ENCODE measurements at regions not wholly inside any gene's neighbourhood (a gene's known extent, or its start where the extent isn't known, plus 50 kb on each side); places are given as distances from the start of the nearest gene placed in this dataset.

DNA sequence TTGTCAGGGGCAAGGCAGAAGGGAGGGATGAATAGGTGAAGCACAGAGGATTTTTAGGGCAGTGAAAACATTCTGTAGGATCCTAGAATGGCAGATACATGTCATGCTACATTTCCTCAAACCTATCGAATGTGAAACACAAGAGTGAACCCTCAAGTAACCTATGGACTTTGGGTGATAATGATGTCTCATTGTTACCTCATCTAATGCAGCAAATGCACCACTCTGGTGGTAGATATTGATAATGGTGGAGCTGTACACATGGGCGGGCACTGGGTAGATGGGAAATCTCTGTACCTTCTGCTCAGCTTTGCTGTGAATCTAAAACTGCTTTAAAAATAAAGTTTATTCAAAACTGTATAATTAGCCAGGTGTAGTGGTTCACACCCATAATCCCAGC, 95.2 kb upstream of the NCK2 start:
- DNase-seq: no peak

DNA sequence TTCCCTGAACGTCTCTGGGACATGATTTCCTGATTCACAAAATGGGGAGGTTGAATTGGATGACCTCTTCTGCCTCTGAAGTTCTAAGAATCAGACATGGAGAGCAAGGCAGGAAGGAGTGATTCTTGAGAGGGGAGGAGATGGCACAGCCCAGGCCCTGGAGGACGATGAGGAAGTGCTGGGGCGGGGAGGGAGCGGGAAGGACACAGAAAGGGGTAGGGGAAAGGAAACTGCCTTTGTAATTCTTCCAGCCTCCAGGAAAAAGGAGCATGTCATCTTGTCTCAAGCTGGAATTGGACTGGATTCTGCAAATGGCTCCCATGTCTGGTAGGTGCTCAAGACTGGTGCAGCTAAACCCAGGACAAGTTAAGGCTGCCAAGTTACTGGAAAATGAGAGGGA, 97.0 kb upstream of the NCK2 start:
- DNase-seq: no peak

DNA sequence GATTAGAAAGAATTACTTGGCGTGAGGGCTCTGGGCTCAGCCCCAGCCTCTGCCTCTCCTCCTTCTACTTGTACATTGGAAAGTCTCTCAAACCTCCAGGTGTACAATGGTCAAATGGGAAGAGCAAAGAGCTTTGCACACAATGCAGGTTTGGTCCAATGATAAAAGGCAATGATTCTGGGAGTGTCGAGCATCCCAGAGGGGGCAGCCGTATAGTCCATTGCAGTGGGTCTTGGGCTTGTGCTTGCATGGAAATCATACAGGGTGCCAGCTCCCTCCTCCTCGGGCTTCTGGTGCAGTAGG, 98.0 kb upstream of the NCK2 start:
- no peak for DNase-seq

DNA sequence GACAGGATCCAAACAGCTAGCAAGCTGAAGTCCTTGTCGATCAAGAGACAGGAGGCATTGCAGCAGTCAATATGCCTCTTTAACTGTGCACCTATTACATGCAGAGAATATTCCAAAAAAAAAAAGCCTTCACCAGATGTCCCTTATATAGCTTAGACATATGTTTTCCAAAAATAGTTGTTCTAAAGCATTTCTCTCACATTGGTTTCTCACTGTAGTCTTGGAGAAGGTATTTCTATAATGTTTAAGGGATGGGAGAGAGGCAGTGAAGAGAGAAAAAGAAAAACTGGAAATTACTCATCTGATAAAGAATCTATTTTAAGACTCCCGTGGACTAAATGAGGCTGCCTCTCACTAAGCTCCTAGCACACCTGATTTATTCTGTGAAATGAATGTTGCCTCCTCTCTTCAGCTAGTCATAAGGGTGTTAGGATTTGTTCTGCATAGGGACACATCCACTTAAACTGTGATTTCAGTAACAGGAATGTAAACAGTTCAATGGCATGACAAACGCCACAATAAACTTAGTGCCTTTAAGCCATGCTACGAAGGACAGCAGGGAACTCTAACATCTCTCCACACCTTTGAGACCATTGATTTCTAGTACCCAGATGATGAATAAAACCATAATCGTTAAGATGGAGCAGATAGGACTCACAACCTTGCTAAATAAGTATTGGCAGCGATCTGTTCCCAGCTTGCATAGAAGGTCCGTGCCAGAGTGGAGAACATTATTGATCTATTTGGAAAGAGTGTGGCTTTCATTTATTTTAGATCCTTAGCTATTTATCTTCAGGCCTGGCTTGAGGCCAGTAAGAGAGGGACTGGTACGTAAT, 98.6 kb upstream of the NCK2 start:
- no peak for DNase-seq

DNA sequence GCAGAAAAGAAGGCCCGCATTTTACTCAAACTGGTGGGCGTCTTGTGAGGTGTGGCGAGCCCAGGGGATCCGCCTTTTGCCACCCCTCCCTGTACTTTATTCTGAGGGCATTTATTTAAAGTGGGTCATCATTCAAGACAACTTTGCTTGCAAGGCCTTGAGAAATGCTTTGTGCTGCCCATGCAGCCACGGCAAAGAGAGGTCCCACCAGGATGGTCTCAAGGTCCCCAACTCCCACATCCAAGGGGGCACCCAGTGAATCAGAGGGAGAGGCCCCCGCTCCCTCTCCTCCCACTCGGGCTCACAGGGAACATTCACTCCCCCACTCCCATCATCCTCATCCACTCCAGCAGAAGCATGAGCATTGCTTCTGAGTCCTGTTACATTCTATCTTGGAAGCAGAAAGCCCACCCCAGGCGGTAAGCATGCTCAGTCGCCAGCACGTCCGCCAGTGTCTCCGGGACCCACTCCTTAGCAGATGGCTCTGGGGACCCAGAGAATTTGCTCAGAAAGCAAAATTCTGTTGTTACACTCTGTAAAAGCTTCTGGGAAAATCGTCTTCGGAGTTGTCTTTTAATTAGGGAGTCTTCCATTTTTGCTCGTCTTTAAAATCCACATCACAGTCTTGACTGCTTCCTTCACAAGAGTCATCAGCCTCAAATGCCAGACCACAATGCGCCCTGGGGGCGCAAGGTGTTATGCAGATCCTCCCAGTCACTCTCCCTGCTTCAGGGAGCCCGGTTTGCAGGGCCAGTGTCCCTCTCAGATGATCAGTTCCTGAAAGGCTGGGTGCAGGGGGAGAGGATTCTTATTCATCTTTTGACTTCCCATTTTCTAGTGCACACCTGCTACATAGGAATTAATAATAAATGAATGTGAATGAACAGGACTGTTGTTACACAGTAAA, 99.4 kb upstream of the NCK2 start:
- no peak for DNase-seq

DNA sequence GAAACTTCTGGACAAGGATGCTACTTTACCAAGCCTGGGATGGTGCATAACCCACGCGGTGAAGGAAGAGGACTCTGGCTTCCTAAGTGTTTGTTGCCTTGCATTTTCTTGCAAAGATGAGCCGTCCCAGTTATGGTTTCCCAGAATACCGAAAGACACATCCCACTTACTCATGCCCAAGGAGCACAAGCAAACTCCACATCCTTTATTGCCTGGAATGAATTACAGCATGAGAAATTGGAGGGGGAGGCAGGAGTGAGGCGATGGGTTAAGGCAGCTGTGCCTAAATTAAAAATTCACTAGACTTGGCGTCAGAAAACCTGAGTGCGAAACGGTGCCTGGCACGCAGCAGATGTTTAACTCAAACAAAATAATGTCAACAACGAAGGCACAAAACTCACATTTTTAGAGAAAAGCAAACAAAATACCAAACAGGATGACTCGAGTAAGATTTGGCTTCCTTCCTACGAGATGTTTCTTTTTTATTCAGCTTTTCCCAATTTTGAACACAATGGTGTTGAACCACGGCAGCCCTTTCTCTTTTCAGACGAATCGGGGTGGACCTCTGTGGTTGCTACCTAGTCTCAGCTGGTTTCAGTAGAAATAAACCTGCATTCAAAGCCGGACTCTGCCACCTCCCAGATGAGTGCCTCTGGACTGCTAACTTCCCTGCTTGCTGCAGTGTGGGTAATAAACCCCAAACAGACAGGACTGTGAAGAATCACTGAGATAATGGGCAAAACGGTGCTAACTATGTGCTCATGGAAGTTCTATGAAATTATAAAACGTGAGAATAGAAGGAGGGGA, 100.3 kb upstream of the NCK2 start:
- DNase-seq: peak; percentile 26

DNA sequence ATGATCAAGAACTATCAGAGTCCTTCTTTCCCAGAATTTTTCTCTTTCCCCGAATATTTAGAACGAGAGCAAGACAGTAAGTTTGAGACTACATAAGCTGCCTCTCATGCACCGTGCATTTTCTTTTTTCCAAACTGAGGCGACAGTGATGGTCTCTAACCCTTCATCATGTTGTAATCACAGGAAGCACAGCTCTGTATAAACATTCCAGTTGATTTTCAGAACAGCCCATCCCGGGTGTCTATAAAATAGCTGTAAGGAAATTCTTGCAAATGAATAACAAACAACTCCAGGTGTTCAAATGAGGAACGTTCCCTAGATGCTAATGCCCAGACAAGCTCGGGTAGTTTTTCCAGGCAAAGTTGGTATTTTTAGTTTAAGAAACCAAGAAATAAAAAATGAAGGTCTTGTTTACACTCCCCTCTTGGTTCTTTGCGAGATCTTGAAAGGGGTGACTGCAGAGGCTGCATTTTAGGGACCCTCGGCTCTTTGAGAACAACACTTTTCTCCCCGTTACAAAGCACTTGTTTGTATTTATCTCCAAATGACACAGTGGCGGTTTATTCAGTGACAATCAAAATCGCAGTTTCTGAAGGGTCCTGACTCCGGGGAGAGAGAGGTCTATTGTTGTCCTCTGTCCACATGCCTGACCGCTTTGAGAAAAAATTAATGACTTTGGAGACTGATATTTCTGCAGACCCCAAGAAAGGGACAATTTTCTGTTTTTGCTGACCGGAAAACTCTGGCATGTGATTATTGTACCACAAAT, 101.1 kb upstream of the NCK2 start:
- no peak for DNase-seq

DNA sequence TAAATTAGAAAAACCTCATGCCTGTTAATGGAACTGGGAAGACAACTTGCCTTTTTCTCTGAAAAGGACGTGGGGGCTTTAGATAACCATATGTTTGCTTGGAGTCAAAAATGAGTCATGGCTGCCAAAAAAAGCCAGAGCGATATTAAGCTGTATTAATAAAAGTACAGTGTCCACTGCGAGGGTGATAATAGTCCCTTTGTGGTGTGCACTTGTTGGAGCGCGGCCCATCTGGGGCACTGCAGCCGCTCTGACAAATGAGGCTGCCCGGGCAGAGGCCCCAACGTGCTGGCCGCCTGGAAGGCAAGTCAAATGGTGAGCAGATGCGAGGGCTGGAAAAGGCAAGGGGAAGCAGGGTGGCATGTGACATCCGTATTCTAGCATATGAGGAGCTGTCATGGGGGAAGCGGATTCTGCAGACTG, 103.3 kb upstream of the NCK2 start:
- DNase-seq: no peak

DNA sequence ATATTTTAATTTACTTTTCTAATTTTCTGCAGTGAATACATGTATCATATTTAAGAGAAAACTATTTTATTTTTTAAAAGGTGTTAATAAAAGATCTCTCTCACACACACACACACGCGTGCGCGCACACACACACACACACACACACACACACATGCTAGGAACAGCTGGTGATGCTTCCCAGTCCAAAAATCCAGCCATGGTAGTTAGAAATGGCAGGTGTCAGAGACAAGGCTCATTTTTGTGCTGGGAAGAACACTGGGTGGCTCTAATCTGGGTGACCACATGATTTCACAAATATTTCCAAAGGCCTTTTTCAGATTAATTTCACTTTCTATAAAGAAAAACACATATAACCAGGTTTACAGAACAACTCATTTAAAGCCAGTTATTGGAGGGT, 104.5 kb upstream of the NCK2 start:
- no peak for DNase-seq

DNA sequence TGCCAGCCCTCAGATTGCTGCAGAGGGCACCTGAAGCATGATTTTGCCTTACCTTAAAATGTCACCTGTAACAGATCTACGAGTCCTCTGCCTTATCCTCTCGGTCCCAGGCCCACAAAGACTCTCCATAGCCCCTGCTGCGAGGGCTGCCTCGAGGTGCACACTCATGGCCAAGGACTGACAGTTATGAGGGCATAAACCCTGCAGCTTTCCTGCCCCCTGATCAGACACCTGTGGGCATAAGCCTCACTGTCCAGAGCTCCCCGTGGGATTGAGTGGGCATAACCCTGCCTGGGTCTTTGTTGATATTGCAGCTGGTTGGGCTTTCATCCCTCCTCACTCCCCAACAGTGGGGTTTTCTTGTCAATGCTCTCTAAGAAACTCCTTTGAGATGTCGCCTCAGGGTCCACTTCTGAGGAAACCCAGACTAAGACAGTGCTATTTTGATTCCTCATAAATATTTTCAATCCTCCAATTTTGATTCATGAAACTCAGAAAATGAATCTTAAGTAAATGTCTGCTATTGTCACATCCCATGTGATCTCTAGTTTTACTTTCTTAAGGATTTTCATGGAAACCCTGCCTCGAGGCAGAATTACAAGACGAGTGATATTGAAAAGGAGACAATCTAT, 108.5 kb upstream of the NCK2 start:
- DNase-seq: no peak

DNA sequence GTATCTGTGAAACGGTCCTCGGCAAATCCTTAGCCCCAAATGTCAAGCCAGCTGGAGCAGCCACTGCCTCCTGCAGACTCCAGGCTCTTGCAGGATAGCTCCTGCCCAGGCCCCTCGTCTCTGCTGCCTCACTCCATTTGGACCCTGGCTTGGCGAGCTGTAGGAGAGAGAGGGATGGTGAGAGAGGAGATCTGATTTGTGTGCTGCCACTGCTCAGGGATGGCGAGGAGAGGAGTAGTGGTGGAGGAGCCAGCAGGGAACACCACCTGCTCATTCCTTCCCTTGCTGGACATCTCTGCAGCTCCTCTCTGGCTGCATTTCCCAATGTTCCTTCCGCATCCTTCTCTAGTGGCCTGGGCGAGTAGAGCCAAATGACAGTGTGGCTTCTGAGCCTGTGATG, 109.1 kb upstream of the NCK2 start:
- no peak for DNase-seq

DNA sequence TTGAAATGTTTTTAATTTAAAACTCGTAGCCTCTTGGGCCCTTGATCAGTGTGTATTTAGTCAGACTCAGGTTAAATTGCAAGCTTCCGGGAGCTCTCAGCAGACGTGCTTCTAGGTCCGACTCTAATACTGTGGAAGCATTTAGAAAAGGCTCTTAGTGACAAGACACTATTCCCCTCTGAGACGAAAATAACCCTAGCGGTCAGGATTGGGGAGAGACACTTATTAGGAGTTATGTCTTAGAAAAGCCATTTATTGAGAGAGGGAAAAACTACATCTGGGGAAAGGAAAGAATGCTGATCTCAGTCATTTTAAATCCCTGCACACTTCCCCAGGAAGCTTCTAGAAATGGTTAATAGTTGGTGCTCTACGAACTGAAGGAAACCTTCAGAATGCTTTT, 110.5 kb upstream of the NCK2 start:
- DNase-seq: no peak

DNA sequence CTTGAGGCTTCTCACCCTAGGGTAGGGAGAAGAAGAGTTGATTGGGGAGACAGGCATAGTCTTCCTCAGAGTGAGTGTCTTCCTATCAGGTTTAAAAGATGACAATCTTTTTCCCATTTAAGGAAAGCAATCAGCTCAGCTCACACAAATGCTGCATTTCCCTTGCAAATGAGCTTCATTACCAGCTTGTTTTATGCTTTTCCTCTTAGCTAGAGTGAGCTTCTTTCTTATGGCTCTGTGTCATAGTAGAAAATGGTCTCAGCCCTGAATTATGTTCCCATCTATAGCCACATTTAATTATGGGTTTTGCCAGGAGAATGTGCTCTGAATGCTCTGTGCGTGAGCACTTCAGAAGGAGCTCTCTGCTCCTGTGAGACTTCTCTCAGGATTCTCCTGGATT, 112.8 kb upstream of the NCK2 start:
- DNase-seq: no peak

DNA sequence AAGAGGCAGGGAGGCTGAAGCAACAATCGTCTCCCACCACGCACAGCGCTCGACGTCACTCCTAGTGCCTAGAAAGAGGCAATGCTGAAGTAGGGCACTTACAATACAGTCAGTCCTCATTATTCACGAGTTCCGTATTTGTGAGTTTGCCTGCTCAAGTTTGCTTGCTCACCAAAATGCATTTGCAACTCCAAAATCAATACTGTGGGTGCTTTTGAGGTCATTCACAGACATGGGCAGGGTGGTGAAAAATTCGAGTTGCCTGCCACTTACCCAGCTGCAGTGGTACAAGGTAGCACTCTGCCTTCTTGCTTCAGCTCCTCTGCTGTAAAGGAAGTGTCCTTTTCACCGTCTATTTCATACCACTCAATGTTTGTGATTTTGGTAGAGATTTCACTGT, 113.7 kb upstream of the NCK2 start:
- DNase-seq: no peak

DNA sequence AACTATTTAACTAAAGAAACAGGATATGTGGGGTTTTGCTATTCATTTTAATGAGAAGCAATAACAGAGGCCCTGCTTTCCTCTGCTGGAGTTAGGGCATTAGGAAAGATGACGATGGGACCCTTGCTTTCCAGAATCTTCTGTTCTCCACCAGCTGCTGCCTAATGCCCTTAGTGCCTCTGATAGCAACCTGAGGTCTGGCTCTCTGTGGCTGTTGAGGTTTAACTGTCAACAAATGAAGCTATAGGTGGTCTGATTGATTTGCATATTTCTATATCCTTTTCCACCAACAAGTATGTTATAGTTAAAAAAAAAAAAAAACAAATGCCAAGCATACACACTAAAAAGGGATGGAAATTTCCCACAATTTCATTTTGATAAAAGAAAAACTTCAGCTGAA, 115.1 kb upstream of the NCK2 start:
- no peak for DNase-seq

DNA sequence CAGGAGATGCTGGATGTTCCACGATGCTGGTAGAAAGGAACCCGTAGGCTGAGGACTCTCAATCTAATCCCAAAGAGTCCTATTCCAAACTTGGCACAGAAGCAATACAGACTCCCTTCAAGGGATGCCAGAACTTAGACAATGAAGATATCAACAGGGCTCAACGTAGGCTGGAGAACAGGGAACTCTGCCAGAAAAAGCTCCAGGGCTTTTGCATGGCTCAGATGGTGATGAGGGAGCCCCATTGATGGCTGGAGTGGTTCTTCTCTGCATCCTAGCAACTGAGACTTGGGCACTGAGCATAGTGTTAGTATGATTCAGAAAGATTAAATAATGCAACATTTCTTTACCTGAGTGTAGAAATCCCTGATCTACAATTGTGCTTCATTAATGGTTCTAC, 117.2 kb upstream of the NCK2 start:
- no peak for DNase-seq

DNA sequence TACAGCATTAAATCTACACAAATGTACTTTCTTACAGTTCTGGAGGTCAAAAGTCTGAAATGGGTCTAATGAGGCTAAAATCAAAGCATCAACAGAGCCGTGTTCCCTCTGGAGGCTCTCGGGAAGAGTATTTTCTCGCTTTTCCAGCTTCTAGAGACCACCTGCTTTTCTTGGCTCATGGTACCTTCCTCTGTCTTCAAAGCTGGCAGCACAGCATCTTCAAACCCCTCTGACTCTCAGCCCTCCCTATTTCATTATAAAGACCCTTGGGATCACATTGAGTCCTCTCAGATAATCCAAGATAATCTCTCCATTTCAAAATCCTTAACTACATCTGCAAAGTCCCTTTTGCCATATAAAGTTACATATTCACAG, 117.8 kb upstream of the NCK2 start:
- no peak for DNase-seq

DNA sequence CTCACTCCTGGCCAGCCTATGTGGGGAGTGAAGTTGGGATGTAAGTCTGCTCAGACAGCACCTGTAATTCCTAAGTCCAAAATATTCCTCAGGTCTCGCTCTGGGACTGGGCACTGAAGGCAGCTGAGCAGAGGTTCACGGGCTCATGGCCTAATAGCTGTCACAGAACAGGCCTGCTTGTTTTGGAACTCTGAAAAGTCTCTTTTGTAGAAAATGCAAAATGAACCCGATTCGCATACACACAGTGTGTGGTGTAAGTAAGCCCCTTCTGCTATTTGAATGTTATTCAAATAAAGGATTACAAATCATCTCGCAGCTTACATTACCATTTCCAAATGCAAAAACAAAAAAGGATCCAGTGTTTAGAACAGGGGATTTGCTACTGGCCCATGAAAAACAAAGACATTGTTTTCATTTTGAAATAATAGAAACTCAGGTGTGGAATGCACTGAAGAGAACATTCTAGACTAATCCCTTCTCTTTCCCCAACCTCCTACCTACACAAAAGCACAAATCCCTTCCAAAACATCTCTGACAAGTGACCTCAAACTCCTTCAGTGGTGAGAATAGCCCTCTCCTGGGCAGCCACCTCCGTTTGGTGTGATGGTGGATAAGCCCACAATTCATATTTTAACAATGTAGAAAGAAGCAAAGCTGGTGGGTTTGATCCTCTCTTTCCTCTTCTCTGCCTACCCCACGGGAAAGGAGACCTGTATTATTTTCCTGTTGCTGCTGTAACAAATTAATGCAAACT, 118.3 kb upstream of the NCK2 start:
- no peak for DNase-seq

DNA sequence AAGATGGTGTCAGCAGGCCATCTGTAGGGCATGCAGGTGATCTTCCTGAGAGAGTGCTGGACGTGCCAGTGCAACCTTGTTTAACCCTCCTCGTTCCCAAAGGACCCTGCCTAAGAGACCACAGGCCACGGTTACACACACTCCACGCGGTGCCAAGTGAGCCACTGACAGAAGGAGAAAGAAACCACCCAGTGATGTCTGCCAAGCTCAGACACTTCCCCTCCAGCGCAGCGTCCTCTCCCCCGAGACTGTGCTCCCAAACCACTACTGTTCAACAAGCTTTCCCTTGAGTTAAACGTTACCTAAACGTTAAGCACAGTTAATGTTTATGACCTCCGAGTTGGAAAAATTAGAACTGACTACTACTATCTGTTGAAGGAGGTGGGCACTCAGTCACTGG, 119.1 kb upstream of the NCK2 start:
- no peak for DNase-seq

DNA sequence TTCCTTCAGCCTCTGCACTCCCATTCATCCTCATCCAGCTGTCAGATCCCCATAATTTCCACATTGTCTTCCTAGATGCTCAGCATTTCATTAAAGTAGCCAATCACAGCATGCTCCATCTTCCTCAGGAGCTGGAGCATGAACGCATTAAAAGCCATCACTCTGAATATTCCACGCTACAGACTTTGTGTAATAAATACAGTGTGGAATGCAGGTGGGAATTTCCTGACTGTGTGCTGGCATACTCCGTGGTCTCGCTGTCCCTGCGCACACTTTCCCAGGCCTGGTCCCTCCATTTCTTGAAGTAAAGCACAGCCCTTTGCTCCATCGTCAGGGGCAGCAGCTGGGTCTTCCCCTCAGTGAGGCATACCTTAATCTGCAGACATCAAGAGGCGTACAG, 123.7 kb upstream of the NCK2 start:
- no peak for DNase-seq

DNA sequence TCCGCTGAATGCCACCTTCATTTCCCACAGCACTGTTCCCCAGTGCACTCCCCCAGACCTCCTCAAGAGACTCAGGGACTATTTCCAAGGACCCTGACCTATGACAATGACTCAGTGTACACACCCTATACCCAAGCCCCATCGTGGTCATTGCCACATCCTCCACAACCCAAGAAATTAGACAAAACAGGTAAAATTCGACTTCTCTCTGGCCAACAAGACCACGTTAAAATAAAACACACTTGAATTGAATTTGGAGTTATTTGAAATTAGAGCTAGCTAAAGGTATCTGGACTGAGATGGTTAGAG, 126.4 kb upstream of the NCK2 start:
- no peak for DNase-seq

All from NCI-H1694 (cell line).